Kidney epithelial cell (primary cell): ENCODE measurements at regions not wholly inside any gene's neighbourhood (a gene's known extent, or its start where the extent isn't known, plus 50 kb on each side); places are given as distances from the start of the nearest gene placed in this dataset.
A peak's percentile ranks its signal among the peaks of the same experiment; 100 is the strongest.

Experiments used
- DNase-seq: peaks from one replicate; pipeline ENCODE4 v3.0.0-alpha.2; 2010; ENCODE audit warnings: low read depth
- H3K27me3 ChIP-seq: 2 replicates; pipeline ENCODE4 v1.6.0; 2011; ENCODE audit warnings: low read length; ENCODE audit not compliant: control insufficient read depth, insufficient read depth
- H3K36me3 ChIP-seq: 2 replicates; pipeline ENCODE4 v1.5.1; 2011; ENCODE audit warnings: low read length; ENCODE audit not compliant: control insufficient read depth, insufficient read depth
- H3K4me3 ChIP-seq: 2 replicates; pipeline ENCODE4 v1.5.1; 2011; ENCODE audit warnings: low read depth, mild to moderate bottlenecking, control low read depth, low read length
- TF ChIP-seq, protein P1 (sequence below): IDR thresholded peaks from 2 replicates; pipeline ENCODE4 v1.5.1; 2011; ENCODE audit warnings: mild to moderate bottlenecking, moderate library complexity, low read length, control low read depth, inconsistent platforms; ENCODE audit not compliant: insufficient read depth, poor library complexity, severe bottlenecking

DNA sequence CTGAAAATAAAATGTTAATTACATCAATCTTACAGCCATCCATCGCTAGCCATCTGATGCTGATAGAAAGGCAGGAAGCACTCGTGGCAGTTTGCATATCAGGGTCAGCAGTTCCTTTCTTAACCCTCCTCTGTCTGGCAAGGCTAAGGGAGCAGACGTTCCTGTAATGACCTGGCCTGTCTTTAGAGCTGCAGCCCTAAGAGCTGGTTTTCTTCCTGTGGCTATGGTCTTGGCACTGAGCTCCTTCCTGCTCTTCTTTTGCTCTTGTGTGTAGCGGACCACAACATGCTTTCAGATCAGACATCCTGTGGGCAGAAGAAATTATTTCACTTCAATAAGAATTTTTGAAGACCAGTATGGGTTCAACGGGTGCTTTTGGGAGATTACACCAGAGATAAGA lies 170.4 kb downstream of the DAD1 start:
- no peak for DNase-seq
- Histone ChIP-seq H3K36me3 (no peaks in the 10 kb centered on the region), H3K4me3 (no peak overlapping the region), H3K27me3 (no peaks in the 10 kb centered on the region)
- TF ChIP-seq, protein P1, sequence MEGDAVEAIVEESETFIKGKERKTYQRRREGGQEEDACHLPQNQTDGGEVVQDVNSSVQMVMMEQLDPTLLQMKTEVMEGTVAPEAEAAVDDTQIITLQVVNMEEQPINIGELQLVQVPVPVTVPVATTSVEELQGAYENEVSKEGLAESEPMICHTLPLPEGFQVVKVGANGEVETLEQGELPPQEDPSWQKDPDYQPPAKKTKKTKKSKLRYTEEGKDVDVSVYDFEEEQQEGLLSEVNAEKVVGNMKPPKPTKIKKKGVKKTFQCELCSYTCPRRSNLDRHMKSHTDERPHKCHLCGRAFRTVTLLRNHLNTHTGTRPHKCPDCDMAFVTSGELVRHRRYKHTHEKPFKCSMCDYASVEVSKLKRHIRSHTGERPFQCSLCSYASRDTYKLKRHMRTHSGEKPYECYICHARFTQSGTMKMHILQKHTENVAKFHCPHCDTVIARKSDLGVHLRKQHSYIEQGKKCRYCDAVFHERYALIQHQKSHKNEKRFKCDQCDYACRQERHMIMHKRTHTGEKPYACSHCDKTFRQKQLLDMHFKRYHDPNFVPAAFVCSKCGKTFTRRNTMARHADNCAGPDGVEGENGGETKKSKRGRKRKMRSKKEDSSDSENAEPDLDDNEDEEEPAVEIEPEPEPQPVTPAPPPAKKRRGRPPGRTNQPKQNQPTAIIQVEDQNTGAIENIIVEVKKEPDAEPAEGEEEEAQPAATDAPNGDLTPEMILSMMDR = no peak

DNA sequence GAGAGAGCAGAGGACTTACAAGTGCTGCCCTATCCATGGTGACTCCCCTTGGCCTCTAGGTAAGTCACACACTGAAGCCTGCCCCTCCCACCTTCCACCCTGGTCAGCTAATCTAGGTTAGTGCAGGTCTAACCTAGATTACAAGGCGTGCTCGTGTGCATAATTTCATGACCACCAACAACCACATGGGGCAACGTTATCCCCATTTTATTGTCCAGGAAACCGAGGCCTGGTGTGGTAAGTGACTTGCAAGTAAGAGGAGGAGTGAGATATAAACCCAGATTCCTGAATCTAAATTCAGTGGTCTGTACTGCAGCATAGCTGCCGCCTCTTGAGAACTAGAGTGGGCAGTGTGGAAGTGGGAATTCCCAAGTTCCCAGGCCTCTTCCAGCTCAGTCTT lies 171.1 kb downstream of the DAD1 start:
- Histone ChIP-seq H3K36me3 (no peaks in the 10 kb centered on the region), H3K27me3 (no peaks in the 10 kb centered on the region), H3K4me3 (no peak overlapping the region)
- no peak for DNase-seq
- TF ChIP-seq, protein P1 = no peak

DNA sequence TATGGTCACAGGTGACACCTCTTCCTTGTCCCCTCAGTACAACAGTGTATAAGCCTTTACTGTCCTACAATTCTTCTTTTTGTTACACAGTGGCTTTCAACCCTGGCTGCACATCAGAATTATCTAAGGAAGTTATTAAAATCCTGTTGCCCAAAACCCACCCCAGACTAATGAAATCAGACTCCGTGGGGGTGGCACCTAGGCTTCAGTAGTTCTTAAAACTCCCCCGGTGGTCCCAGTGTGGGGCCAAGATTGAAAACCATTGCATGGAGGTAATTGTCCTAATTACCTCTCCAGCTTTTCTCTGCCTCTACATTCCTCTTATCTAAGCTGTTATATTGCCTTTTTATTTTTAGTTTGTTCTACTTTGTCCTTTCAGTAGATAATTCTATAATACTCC lies 172.8 kb downstream of the DAD1 start:
- Histone ChIP-seq H3K4me3 (no peak overlapping the region), H3K36me3 (no peaks in the 10 kb centered on the region), H3K27me3 (no peaks in the 10 kb centered on the region)
- no peak for DNase-seq
- TF ChIP-seq, protein P1 = no peak

DNA sequence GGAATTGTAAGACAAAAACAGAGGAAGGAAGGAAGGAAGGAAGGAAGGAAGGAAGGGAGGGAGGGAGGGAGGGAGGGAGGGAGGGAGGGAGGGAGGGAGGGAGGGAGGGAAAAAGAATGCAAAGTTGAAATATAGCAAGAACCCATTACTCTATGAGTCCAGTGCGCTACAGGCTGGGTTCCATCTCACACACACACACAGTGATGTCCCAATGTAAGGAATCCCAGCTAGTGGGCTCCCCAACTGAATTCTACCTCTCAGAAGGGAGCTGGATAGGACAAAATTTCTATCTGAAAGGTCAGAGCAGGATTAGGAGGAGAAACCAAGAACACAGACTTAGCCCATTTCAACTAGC lies 173.4 kb downstream of the DAD1 start:
- Histone ChIP-seq H3K36me3 (no peaks in the 10 kb centered on the region), H3K4me3 (no peak overlapping the region), H3K27me3 (no peaks in the 10 kb centered on the region)
- TF ChIP-seq, protein P1 = no peak
- DNase-seq = no peak

DNA sequence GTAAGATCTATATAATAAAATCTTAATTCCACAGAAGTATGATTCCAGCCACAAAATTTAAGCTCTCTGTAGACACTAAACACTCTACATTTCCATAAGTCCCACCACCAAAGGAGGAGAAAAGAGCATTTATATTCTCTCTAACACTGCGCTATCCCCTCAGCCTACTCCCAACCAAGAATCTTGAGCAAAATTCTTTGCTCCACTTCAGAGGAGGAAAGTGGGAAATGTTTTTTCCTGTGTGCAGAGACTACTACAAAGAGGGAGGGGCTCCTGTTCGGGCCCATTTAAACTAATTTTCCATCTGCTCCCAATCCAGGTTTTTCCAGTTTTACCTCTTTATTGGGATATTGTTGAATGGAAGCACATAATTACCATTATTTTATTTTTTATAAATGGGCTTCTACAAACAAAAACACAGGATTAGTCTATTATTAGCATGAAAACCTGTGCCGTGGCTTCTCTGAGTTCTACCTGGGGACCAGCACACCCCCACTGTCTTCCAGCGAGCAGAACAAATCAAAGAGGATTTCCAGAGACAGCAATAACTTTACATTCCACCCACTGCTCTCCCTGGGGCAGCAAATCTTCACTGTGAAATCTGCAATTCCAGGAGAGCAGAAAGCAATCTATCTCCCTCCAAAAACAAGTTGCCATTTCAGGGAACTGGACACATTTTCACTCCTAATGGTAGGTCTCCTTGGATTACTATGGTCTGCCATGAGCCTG lies 174.0 kb downstream of the DAD1 start:
- TF ChIP-seq, protein P1 = no peak
- Histone ChIP-seq H3K4me3 (no peak overlapping the region), H3K27me3 (no peaks in the 10 kb centered on the region), H3K36me3 (no peaks in the 10 kb centered on the region)
- no peak for DNase-seq

DNA sequence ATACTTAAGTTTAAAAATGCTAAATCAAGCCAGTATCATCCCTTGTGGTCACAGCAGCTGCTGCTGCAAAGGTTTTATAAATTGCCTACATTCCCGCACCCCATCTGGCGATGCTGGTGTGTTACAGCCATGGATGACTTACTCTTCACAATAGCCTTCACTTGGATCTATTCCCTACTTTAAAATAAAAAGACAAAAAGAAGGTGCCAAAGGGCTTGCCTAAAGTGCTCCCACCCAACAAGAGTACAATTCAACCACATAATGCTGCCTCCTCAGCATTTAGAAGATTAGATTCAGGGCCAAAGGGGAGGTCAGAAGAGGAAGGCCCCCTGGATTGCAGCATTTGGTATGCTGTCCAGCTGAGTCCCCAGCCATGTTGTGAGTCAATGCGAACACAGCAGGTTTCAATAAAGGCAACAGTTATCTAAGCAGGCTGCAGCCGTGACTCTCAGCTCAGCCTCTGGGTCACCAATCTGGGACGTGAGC lies 176.1 kb downstream of the DAD1 start:
- Histone ChIP-seq H3K27me3 (no peaks in the 10 kb centered on the region), H3K4me3 (no peak overlapping the region), H3K36me3 (no peaks in the 10 kb centered on the region)
- TF ChIP-seq, protein P1 = peak; percentile 2
- DNase-seq = no peak
